Activated CD4-positive, CD25-positive, alpha-beta regulatory T cell treated with anti-CD3 and anti-CD28 coated beads, Interleukin-2, amount 50 U/mL, for 24 hours (primary cell): ENCODE measurements at regions not wholly inside any gene's neighbourhood (a gene's known extent, or its start where the extent isn't known, plus 50 kb on each side); places are given as distances from the start of the nearest gene placed in this dataset.

Experiments
- ATAC-seq, 2 donors: fragments of 150-1000 bp; cut with Tn5 transposase; one replicate each; pipeline ENCODE4 v1.10.0; 2021; ENCODE audit warnings: mild to moderate bottlenecking in 1 of 2, moderate library complexity in 1 of 2

GRCh38 chr13:31898378-31899071 is 133.0 kb upstream of the FRY start:
- ATAC-seq: no peak

- ATAC-seq: no peak
Observed at GRCh38 chr13:31901985-31902384, 129.6 kb upstream of the FRY start.

GRCh38 chr13:31903111-31903815 is 128.3 kb upstream of the FRY start:
- no peak for ATAC-seq

- no peak for ATAC-seq
Observed at GRCh38 chr13:31904941-31905824, 126.4 kb upstream of the FRY start.

- no peak for ATAC-seq
Observed at GRCh38 chr13:31905961-31906360, 125.6 kb upstream of the FRY start.

GRCh38 chr13:31908696-31909411 is 122.7 kb upstream of the FRY start:
- no peak for ATAC-seq

- no peak for ATAC-seq
Observed at GRCh38 chr13:31909864-31910551, 121.6 kb upstream of the FRY start.

- no peak for ATAC-seq
Observed at GRCh38 chr13:31910633-31911032, 120.9 kb upstream of the FRY start.

GRCh38 chr13:31912647-31913401 is 118.8 kb upstream of the FRY start:
- ATAC-seq: no peak

- no peak for ATAC-seq
Observed at GRCh38 chr13:31913459-31913858, 118.1 kb upstream of the FRY start.

GRCh38 chr13:31914843-31915242 is 116.7 kb upstream of the FRY start:
- no peak for ATAC-seq

GRCh38 chr13:31918707-31919106 is 112.9 kb upstream of the FRY start:
- ATAC-seq: no peak

GRCh38 chr13:31919241-31919640 is 112.3 kb upstream of the FRY start:
- no peak for ATAC-seq

GRCh38 chr13:31919971-31920726 is 111.4 kb upstream of the FRY start:
- no peak for ATAC-seq

- no peak for ATAC-seq
Observed at GRCh38 chr13:31920727-31921100, 110.9 kb upstream of the FRY start.

GRCh38 chr13:31922724-31923123 is 108.8 kb upstream of the FRY start:
- ATAC-seq: no peak

- no peak for ATAC-seq
Observed at GRCh38 chr13:31923134-31923763, 108.3 kb upstream of the FRY start.

- no peak for ATAC-seq
Observed at GRCh38 chr13:31925079-31925478, 106.5 kb upstream of the FRY start.

- ATAC-seq: no peak
Observed at GRCh38 chr13:31927219-31927653, 104.3 kb upstream of the FRY start.
